ENCODE measurements at regions not wholly inside any gene's neighbourhood (a gene's known extent, or its start where the extent isn't known, plus 50 kb on each side); places are given as distances from the start of the nearest gene placed in this dataset.

- peaks cover 4% of the 10 kb centered on the region for H3K9me3 ChIP-seq (replicated peaks)
- TF ChIP-seq, protein P1, sequence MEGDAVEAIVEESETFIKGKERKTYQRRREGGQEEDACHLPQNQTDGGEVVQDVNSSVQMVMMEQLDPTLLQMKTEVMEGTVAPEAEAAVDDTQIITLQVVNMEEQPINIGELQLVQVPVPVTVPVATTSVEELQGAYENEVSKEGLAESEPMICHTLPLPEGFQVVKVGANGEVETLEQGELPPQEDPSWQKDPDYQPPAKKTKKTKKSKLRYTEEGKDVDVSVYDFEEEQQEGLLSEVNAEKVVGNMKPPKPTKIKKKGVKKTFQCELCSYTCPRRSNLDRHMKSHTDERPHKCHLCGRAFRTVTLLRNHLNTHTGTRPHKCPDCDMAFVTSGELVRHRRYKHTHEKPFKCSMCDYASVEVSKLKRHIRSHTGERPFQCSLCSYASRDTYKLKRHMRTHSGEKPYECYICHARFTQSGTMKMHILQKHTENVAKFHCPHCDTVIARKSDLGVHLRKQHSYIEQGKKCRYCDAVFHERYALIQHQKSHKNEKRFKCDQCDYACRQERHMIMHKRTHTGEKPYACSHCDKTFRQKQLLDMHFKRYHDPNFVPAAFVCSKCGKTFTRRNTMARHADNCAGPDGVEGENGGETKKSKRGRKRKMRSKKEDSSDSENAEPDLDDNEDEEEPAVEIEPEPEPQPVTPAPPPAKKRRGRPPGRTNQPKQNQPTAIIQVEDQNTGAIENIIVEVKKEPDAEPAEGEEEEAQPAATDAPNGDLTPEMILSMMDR (IDR thresholded peaks at IDR 0.05; ENCODE audit: borderline replicate concordance): no peak
- no peak overlapping the region for H3K27ac ChIP-seq (replicated peaks)
These were observed 408.0 kb upstream of the SPOCK3 start for GRCh38 chr4:167642250-167642649.

GRCh38 chr4:167645358-167645757 lies 411.1 kb upstream of the SPOCK3 start:
- H3K9me3 ChIP-seq (replicated peaks): no peaks in the 10 kb centered on the region
- H3K36me3 ChIP-seq: no peaks in the 10 kb centered on the region
- intact Hi-C loops (cut with micrococcal nuclease): no loop called here
- TF ChIP-seq, protein P1 (IDR thresholded peaks at IDR 0.05; ENCODE audit: borderline replicate concordance): no peak
- no peaks in the 10 kb centered on the region for H3K4me1 ChIP-seq
- no peaks in the 10 kb centered on the region for H3K27me3 ChIP-seq (ENCODE audit: low read depth)
- no peak overlapping the region for H3K4me3 ChIP-seq
- no peak overlapping the region for H3K27ac ChIP-seq (replicated peaks)
- DNase-seq: no peak

More at GRCh38 chr4:167642250-167642649, 408.0 kb upstream of the SPOCK3 start:
- no peak overlapping the region for H3K4me3 ChIP-seq
- H3K27me3 ChIP-seq (ENCODE audit: low read depth): no peaks in the 10 kb centered on the region
- no peak for DNase-seq
- intact Hi-C loops (cut with micrococcal nuclease): no loop called here
- H3K4me1 ChIP-seq: no peaks in the 10 kb centered on the region
- H3K36me3 ChIP-seq: no peaks in the 10 kb centered on the region

GRCh38 chr4:167652267-167652666 lies 418.0 kb upstream of the SPOCK3 start:
- Histone ChIP-seq H3K36me3 (no peaks in the 10 kb centered on the region), H3K27ac (replicated peaks) (no peak overlapping the region), H3K4me1 (no peaks in the 10 kb centered on the region), H3K9me3 (replicated peaks) (peaks cover 28% of the 10 kb centered on the region), H3K4me3 (no peak overlapping the region), H3K27me3 (ENCODE audit: low read depth) (no peaks in the 10 kb centered on the region)
- intact Hi-C loops (cut with micrococcal nuclease): no loop called here
- TF ChIP-seq, protein P1 (IDR thresholded peaks at IDR 0.05; ENCODE audit: borderline replicate concordance): no peak
- DNase-seq: no peak

DNA sequence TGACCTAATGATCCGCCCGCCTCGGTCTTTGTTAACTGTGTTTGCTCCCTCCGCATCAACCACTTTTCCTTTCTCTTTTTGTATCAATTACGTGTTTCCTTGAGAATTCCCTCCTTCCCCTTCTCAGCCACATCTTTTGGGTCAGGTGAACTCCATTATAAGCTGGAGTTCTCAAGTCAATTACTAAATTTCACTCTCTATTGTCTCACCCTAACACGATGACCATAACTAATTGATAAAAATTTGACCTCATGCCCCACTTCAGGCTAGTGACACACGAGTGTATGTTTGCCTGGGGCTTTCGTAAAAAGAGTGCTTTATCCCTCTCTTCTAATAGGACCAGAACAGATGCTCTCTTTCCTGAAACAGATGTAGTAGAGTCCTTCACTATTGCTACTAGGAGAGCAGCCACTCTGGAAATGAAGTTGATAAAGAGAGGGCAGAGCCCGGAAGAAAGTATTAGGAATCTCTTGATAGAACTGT lies 403.6 kb upstream of the ANXA10 start:
- no peak for DNase-seq
- no peak overlapping the region for H3K27ac ChIP-seq (replicated peaks)
- no peaks in the 10 kb centered on the region for H3K27me3 ChIP-seq (ENCODE audit: low read depth)
- H3K4me3 ChIP-seq: no peak overlapping the region
- H3K4me1 ChIP-seq: no peaks in the 10 kb centered on the region
- no peaks in the 10 kb centered on the region for H3K36me3 ChIP-seq
- intact Hi-C loops (cut with micrococcal nuclease): no loop called here
- TF ChIP-seq, protein P1 (IDR thresholded peaks at IDR 0.05; ENCODE audit: borderline replicate concordance): no peak
- H3K9me3 ChIP-seq (replicated peaks): peaks cover 9% of the 10 kb centered on the region

DNA sequence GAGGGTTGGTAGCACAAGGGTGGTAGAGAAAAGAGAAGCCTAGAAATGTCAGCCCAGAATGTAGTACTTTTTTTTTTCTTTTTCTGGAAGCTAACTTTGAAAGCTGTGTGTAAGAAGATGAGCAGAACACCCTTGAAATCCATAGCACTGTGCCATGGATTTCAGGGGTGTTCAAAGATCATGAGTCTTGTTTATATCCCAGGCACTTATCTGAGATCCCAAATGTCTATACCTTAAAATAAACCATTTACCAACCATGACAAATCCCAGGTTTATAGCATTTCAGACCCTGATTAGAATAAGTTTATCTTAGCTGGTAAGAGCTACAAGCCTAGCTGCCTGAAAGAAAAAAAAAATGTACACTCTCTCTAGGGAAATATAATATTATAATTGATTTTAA lies 389.9 kb upstream of the ANXA10 start:
- no peaks in the 10 kb centered on the region for H3K27me3 ChIP-seq (ENCODE audit: low read depth)
- H3K4me1 ChIP-seq: no peaks in the 10 kb centered on the region
- intact Hi-C loops (cut with micrococcal nuclease): no loop called here
- H3K9me3 ChIP-seq (replicated peaks): no peaks in the 10 kb centered on the region
- TF ChIP-seq, protein P1 (IDR thresholded peaks at IDR 0.05; ENCODE audit: borderline replicate concordance): no peak
- no peak overlapping the region for H3K27ac ChIP-seq (replicated peaks)
- no peaks in the 10 kb centered on the region for H3K36me3 ChIP-seq
- no peak for DNase-seq
- no peak overlapping the region for H3K4me3 ChIP-seq
